ENCODE measurements at regions not wholly inside any gene's neighbourhood (a gene's known extent, or its start where the extent isn't known, plus 50 kb on each side); places are given as distances from the start of the nearest gene placed in this dataset.

- H3K4me2 ChIP-seq (replicated peaks; ENCODE audit: extremely low read depth, low read length, poor library complexity, severe bottlenecking), result no peak overlapping the region
- intact Hi-C loops (cut with micrococcal nuclease), result loop anchor here in 1 of 2 donors (10.0 kb wide), 1 partner anchor 72 kb away; no protein-coding TSS in a partner anchor
- no CpG with 5 or more reads among the region's 1 CpG for WGBS (ENCODE audit: insufficient coverage)
- H3K9me3 ChIP-seq (replicated peaks in 1 of 2; ENCODE audit: control insufficient read depth in 1 of 2, insufficient read depth in 1 of 2, low read length in 2 of 2), result peaks cover 0 to 5% of the 10 kb centered on the region in 2 donors
- Mint-ChIP-seq H3K27me3 (ENCODE audit: low read depth in 3 of 3) (no peaks in the 10 kb centered on the region), H3K27ac (no peak overlapping the region), H3K9me3 (peaks cover 0 to 7% (median 0%) of the 10 kb centered on the region in 7 donors), H3K4me3 (no peak overlapping the region), H3K36me3 (no peaks in the 10 kb centered on the region), H3K4me1 (no peaks in the 10 kb centered on the region)
- H3K27ac ChIP-seq (ENCODE audit: low read depth in 1 of 2, low read length in 2 of 2), result no peak overlapping the region
- no peak overlapping the region for H2AFZ ChIP-seq (ENCODE audit: insufficient read depth, low read depth, low read length, poor library complexity, severe bottlenecking)
- H3K4me3 ChIP-seq (replicated peaks in 1 of 3; ENCODE audit: low read depth in 2 of 3, low read length in 3 of 3), result no peak overlapping the region
- H4K20me1 ChIP-seq (ENCODE audit: insufficient read depth, low read length), result no peaks in the 10 kb centered on the region
- H3K27me3 ChIP-seq (ENCODE audit: control insufficient read depth in 2 of 2, insufficient read depth in 2 of 2, low read length in 2 of 2), result no peaks in the 10 kb centered on the region
- DNase-seq, result no peak
- H3K4me1 ChIP-seq (ENCODE audit: control insufficient read depth in 1 of 2, insufficient read depth in 2 of 2, low read length in 2 of 2), result no peaks in the 10 kb centered on the region
- no peaks in the 10 kb centered on the region for H3K36me3 ChIP-seq (replicated peaks in 1 of 2; ENCODE audit: control insufficient read depth in 1 of 2, insufficient read depth in 2 of 2, low read length in 2 of 2)
- H3K79me2 ChIP-seq (ENCODE audit: insufficient read depth, low read length), result no peaks in the 10 kb centered on the region
- no peak for TF ChIP-seq CTCF (IDR thresholded peaks at IDR 0.05)
- no peak overlapping the region for H3K9ac ChIP-seq (ENCODE audit: insufficient read depth, low read length, poor library complexity, severe bottlenecking)
Observed at GRCh38 chr18:51943281-51943680, 396.7 kb upstream of the DCC start.

GRCh38 chr18:51946946-51947345 lies 393.1 kb upstream of the DCC start:
- H3K27ac Mint-ChIP-seq, result no peak overlapping the region
- no peaks in the 10 kb centered on the region for H4K20me1 ChIP-seq (ENCODE audit: insufficient read depth, low read length)
- H3K9me3 ChIP-seq (replicated peaks in 1 of 2; ENCODE audit: control insufficient read depth in 1 of 2, insufficient read depth in 1 of 2, low read length in 2 of 2), result peaks cover 5 to 8% of the 10 kb centered on the region in 2 donors
- TF ChIP-seq CTCF (IDR thresholded peaks at IDR 0.05), result no peak
- no peak overlapping the region for H3K4me2 ChIP-seq (replicated peaks; ENCODE audit: extremely low read depth, low read length, poor library complexity, severe bottlenecking)
- no peak overlapping the region for H3K4me3 Mint-ChIP-seq
- no peak for DNase-seq
- no CpG with 5 or more reads among the region's 4 CpGs for WGBS (ENCODE audit: insufficient coverage)
- no peak overlapping the region for H2AFZ ChIP-seq (ENCODE audit: insufficient read depth, low read depth, low read length, poor library complexity, severe bottlenecking)
- no peaks in the 10 kb centered on the region for H3K36me3 ChIP-seq (replicated peaks in 1 of 2; ENCODE audit: control insufficient read depth in 1 of 2, insufficient read depth in 2 of 2, low read length in 2 of 2)
- no peaks in the 10 kb centered on the region for H3K27me3 Mint-ChIP-seq (ENCODE audit: low read depth in 3 of 3)
- H3K4me1 ChIP-seq (ENCODE audit: control insufficient read depth in 1 of 2, insufficient read depth in 2 of 2, low read length in 2 of 2), result no peaks in the 10 kb centered on the region
- H3K36me3 Mint-ChIP-seq, result no peaks in the 10 kb centered on the region
- H3K27ac ChIP-seq (ENCODE audit: low read depth in 1 of 2, low read length in 2 of 2), result no peak overlapping the region
- H3K4me3 ChIP-seq (replicated peaks in 1 of 3; ENCODE audit: low read depth in 2 of 3, low read length in 3 of 3), result no peak overlapping the region
- H3K4me1 Mint-ChIP-seq, result no peaks in the 10 kb centered on the region
- no peaks in the 10 kb centered on the region for H3K79me2 ChIP-seq (ENCODE audit: insufficient read depth, low read length)
- intact Hi-C loops (cut with micrococcal nuclease), result loop anchor here in 1 of 2 donors (10.0 kb wide), 1 partner anchor 68 kb away; no protein-coding TSS in a partner anchor
- no peak overlapping the region for H3K9ac ChIP-seq (ENCODE audit: insufficient read depth, low read length, poor library complexity, severe bottlenecking)
- H3K27me3 ChIP-seq (ENCODE audit: control insufficient read depth in 2 of 2, insufficient read depth in 2 of 2, low read length in 2 of 2), result no peaks in the 10 kb centered on the region
- H3K9me3 Mint-ChIP-seq, result peaks cover 0 to 11% (median 2%) of the 10 kb centered on the region in 7 donors

Measured in CD14-positive monocyte (primary cell).